HG02938 (cell line): ENCODE measurements at regions not wholly inside any gene's neighbourhood (a gene's known extent, or its start where the extent isn't known, plus 50 kb on each side); places are given as distances from the start of the nearest gene placed in this dataset.

Experiments used
- ATAC-seq: cut with Tn5 transposase; IDR thresholded peaks from one replicate; pipeline ENCODE4 v1.9.1; 2021; ENCODE audit warnings: mild to moderate bottlenecking, moderate library complexity; ENCODE audit not compliant: unreplicated experiment

DNA sequence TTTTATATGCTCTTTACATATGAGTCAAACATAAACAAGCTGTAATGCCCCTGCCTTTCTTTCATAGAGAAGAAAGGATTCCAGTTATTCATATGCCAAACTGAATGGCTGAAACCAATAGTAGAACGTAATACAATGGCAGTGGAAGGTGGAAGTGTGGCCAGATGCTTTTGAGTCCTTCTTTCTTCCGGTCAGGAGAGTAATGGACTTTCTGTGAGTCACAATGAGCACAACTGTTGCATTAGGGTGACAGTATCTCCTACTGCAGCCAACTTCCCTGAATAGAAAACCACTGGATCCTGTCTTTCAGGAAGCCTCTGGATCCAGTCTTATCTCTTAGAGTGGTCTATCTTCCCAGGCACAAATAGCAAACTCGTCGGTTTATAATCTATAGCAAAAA is 855.2 kb downstream of the MAT2B start:
- no peak for ATAC-seq

GRCh38 chr5:164361986-164362385 is 856.6 kb downstream of the MAT2B start:
- ATAC-seq = no peak

DNA sequence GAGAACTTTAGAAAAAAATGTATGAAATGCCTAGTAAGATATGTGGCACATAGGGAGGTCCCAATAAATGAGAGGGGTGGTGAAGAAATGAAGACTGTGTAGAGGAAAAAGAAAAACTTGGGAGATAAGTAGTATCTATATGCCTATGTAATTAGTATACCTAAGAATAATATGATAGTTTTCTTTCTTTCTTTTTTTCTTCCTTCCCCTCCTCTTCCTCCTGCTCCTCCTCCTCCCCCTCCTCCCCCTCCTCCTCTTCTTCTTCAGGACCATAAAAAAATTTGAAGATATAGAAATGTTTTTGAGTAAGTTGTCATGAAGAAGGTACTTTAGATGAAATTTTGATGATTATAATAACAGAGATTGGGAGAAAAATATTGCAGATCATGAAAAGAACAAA is 857.4 kb downstream of the MAT2B start:
- no peak for ATAC-seq

DNA sequence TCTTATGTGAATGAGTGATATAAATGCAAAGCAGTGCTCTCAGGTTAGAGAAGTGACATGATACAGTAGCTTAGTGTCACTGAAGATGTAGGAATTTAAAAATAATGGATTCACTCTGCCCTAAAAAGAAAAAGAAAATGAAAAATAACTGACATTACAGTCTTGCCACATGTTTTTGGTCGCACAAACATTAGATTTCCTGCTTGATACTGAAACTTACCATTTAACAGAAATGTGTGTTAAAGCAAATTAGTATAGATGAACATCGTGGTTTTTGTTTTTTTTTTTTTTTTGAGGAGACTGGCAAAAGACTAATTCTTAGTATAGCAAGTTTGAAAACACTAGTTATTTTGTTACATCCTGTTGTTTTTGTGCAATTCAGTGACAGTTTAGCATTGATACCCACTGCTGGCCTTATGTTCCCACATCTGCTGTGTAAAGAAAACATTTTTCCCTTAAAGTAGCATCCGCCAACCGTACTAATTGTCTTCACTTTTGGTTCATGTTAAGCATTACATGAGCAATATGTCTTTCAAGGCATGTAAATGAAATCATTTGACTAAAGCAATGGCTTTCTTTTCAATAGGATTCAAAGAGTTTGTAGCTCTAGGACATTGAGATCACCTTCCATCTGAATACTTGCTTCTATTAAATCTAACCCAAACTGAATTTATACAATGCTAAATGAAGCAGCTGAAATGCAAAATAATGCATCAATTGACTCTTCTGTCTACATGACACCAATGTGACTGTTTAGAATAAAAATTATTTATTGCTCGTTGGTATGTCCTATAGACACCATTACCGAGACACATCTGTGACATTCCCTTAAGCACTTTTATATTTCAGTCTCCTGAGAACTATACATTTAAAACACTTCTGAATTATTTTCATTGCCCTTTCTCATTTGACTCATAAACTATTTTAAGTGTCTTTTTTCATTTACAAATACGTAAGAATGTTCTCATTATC is 859.1 kb downstream of the MAT2B start:
- no peak for ATAC-seq

GRCh38 chr5:164370841-164371240 is 865.4 kb downstream of the MAT2B start:
- no peak for ATAC-seq

DNA sequence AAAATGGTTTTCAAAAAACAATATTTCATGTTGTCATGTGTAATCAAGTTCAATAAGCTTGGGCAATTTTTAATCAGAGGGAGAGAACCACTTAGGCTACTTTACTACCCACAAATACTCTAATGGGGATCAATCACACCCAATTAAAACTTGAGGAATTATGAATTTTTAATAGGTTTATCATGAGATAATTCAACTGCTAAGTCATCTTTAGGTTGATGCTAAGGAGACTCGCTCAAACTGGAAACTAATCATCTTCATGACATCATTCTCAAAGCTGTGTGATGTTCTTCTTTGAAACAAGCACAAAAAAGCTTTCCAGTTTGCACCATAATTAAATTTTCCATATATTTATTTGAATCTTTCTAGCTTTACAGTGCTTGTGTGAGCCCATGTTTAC is 867.5 kb downstream of the MAT2B start:
- ATAC-seq = no peak

- ATAC-seq = no peak
Measured at GRCh38 chr5:164373876-164374275, 868.5 kb downstream of the MAT2B start.

DNA sequence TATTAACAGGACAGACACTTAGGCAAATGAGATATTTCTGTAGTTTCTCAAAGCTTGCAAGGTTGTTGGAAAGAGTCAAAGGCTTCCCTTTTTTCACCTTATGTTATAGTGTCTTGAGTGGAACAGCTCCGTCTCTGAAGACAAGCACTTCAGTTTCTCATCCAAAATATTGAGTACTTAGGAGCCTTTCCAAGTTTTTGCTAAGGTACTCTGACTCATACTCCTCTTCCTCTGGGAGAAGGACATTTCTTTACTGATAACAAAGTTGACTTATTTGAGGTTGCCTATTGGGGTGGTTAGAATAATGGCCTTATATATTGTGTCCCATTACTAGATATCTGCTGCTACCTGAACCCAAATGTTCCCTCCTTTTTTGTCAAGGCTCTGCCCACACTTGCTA is 869.6 kb downstream of the MAT2B start:
- no peak for ATAC-seq

DNA sequence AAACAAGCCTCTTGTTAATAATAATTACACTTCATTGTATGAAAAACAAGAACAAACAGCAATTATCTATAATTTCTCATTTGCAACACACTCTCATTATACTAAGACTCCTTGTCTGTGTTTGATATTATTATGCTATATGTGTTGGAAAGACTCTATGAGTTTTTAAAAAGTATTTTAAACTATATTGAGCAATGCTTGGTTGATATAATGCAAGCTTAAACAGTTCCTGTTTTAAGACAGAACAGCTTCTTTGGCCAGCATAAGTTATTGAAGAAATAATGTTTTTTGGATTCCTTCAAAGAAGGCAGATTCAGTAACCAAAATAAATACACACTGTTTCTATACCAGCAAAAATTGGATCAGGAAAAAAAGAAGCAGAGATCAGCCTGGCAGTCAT is 871.4 kb downstream of the MAT2B start:
- no peak for ATAC-seq

- ATAC-seq = no peak
Measured at GRCh38 chr5:164377746-164378145, 872.3 kb downstream of the MAT2B start.

- ATAC-seq = no peak
Measured at GRCh38 chr5:164383662-164384061, 878.2 kb downstream of the MAT2B start.

- ATAC-seq = no peak
Measured at GRCh38 chr5:164392531-164392930, 887.1 kb downstream of the MAT2B start.

DNA sequence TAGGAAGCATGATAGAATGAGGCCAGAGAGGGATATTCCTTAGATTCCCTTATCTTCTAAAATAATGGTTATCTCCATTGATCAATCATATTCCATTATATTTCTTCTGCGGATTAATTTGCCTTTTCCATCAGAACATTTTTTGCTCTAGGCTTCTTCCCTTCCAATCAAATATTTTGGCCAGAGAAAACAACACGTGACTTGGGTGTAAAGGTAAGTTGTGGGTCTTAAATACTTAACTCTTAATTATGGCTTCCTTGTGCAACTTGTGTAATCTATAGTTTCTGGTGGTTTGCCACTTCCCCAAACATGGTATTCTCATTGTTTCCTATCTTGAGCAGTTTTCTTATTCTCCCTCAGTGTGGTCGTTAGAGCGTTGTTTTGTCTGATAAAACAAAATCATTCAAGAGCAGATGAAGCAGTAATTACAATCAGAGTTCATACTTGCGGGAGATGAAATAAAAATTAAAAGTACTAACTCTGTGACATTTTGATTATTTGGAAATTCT is 889.3 kb downstream of the MAT2B start:
- no peak for ATAC-seq

DNA sequence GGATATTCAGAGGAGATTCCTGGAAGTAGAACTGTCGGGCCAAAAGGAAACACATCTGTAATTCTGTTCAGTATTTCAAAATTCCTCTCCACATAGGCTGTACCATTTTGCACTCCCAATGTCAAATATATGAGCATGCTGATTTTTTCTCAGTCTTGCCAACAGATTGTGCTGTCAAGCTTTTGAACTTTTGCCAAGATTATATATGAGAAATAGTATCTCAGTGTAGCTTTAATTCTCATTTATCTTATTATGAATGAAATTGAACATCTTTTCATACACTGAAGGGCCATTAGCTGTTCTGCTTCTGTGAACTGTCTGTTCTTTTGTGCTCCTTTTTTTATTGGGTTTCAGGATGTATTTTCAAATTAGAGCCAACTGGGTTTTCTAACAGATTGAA is 907.1 kb downstream of the MAT2B start:
- ATAC-seq = no peak

GRCh38 chr5:164420161-164420560 is 914.7 kb downstream of the MAT2B start:
- ATAC-seq = no peak

- no peak for ATAC-seq
Measured at GRCh38 chr5:164422400-164422799, 917.0 kb downstream of the MAT2B start.

- no peak for ATAC-seq
Measured at GRCh38 chr5:164431634-164432304, 926.4 kb downstream of the MAT2B start.

GRCh38 chr5:164433106-164433870 is 927.9 kb downstream of the MAT2B start:
- ATAC-seq = no peak

DNA sequence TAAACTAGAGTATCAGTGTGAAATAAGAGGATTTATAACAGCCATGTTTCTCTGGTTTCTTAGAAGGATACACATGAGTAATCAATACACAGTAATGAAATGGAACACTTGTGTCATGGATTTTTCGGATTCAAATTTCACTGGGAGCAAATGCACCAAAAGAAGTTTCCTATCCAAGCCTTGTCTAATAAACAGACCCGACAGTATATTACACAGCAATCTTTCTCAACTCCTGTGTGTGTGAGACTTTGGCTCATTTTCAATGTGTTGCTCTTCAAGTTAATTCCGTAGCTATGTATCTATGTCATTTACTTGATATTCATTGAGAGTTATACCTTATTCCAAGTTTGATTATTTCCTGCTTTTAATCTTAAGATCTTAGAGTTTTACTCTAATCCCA is 930.2 kb downstream of the MAT2B start:
- no peak for ATAC-seq

DNA sequence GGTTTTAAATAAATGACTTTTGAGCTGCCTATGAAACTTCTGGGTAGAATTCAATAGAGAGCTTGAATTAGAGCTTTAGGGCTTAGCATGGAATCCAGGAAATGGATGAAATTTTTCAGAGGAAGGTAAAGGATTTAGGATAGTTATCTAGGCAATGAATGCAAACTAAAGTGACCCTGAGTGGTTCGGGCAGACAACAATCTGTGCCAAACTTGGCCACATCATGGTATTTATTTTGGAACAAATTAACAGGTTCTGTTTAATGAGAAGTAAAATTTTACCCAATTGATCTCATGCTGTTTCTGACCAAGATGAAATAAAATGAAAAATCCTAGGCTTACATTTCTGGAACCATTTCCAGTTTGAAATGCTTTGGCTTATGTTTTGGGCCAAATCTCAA is 934.4 kb downstream of the MAT2B start:
- no peak for ATAC-seq

DNA sequence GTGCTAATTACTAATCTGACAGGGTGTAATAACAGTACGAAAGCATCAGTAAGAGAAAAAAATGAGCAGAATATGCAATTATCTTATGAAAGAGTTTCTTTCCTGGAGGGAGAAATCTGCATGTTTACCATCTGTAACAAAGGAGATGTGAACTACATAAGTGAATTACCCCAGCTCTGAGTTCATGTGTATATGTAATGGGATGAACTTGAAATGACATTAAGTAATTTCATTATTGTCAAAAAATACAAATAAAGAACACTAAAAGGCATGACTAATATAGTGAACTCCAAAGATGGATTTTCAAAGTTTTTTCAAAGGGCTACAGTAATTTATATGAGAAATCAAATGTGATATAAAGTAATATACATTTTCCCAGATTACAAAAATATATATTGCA is 944.0 kb downstream of the MAT2B start:
- ATAC-seq = no peak
